Activated naive CD8-positive, alpha-beta T cell treated with anti-CD3 and anti-CD28 coated beads, Interleukin-2, amount 50 U/mL, for 16 hours (primary cell): ENCODE measurements at regions not wholly inside any gene's neighbourhood (a gene's known extent, or its start where the extent isn't known, plus 50 kb on each side); places are given as distances from the start of the nearest gene placed in this dataset.
A peak's percentile ranks its signal among the peaks of the same experiment; 100 is the strongest.

Experiments used
- DNase-seq: peaks from one replicate; pipeline ENCODE4 v3.0.0-alpha.2; 2020; ENCODE audit warnings: low read depth, low spot score

GRCh38 chr21:27713154-27714109 lies 746.5 kb upstream of the ADAMTS5 start:
- no peak for DNase-seq

- DNase-seq: no peak
Measured at GRCh38 chr21:27704567-27705166, 737.8 kb upstream of the ADAMTS5 start.

GRCh38 chr21:27703791-27704190 lies 736.9 kb upstream of the ADAMTS5 start:
- DNase-seq: no peak

GRCh38 chr21:27700974-27701614 lies 734.2 kb upstream of the ADAMTS5 start:
- DNase-seq: peak; percentile 3

GRCh38 chr21:27695246-27695645 lies 728.4 kb upstream of the ADAMTS5 start:
- DNase-seq: no peak

- no peak for DNase-seq
Measured at GRCh38 chr21:27694667-27695066, 727.8 kb upstream of the ADAMTS5 start.

GRCh38 chr21:27693376-27693775 lies 726.5 kb upstream of the ADAMTS5 start:
- DNase-seq: no peak

GRCh38 chr21:27691516-27691915 lies 724.6 kb upstream of the ADAMTS5 start:
- DNase-seq: no peak

GRCh38 chr21:27691006-27691405 lies 724.1 kb upstream of the ADAMTS5 start:
- DNase-seq: no peak

- no peak for DNase-seq
Measured at GRCh38 chr21:27690426-27690825, 723.5 kb upstream of the ADAMTS5 start.

- no peak for DNase-seq
Measured at GRCh38 chr21:27688773-27689172, 721.9 kb upstream of the ADAMTS5 start.

- no peak for DNase-seq
Measured at GRCh38 chr21:27683292-27683691, 716.4 kb upstream of the ADAMTS5 start.

- no peak for DNase-seq
Measured at GRCh38 chr21:27681841-27682240, 715.0 kb upstream of the ADAMTS5 start.

GRCh38 chr21:27681038-27681437 lies 714.1 kb upstream of the ADAMTS5 start:
- no peak for DNase-seq

- DNase-seq: no peak
Measured at GRCh38 chr21:27680181-27680580, 713.3 kb upstream of the ADAMTS5 start.

- no peak for DNase-seq
Measured at GRCh38 chr21:27678511-27678910, 711.6 kb upstream of the ADAMTS5 start.

- DNase-seq: no peak
Measured at GRCh38 chr21:27677546-27677945, 710.7 kb upstream of the ADAMTS5 start.

- DNase-seq: no peak
Measured at GRCh38 chr21:27675306-27675705, 708.4 kb upstream of the ADAMTS5 start.

- no peak for DNase-seq
Measured at GRCh38 chr21:27674041-27674615, 707.2 kb upstream of the ADAMTS5 start.

GRCh38 chr21:27673581-27673980 lies 706.7 kb upstream of the ADAMTS5 start:
- DNase-seq: no peak

- DNase-seq: no peak
Measured at GRCh38 chr21:27671207-27671606, 704.3 kb upstream of the ADAMTS5 start.

- no peak for DNase-seq
Measured at GRCh38 chr21:27653481-27653880, 686.6 kb upstream of the ADAMTS5 start.
